Astrocyte (in vitro differentiated cells and primary cell): ENCODE measurements at regions not wholly inside any gene's neighbourhood (a gene's known extent, or its start where the extent isn't known, plus 50 kb on each side); places are given as distances from the start of the nearest gene placed in this dataset.
"Not testable (repeated sequence)": the region's sequence is repeated elsewhere in the genome, so short reads cannot be mapped to it uniquely, and the experiment has no call there.

ENCODE experiments used
- DNase-seq: peaks from one replicate; pipeline ENCODE4 v3.0.0-alpha.2; 2010; ENCODE audit warnings: low read depth
- FAIRE-seq: peaks from 2 replicates; lab custom pipeline; 2011; peaks lifted over from hg19 to GRCh38; lab: Jason Lieb, UNC
- H2AFZ ChIP-seq: 2 replicates; pipeline ENCODE4 v1.6.0; 2012; ENCODE audit warnings: low read depth, low read length, inconsistent platforms
- H3K27ac ChIP-seq: 2 replicates; pipeline ENCODE4 v1.5.1; 2011; ENCODE audit warnings: low read depth, low read length, inconsistent platforms
- H3K27me3 ChIP-seq: 2 replicates; pipeline ENCODE4 v1.6.0; 2011; ENCODE audit warnings: low read length, inconsistent platforms; ENCODE audit not compliant: insufficient read depth
- H3K36me3 ChIP-seq: 2 replicates; pipeline ENCODE4 v1.5.1; 2011; ENCODE audit warnings: low read length, inconsistent platforms; ENCODE audit not compliant: insufficient read depth
- H3K4me1 ChIP-seq: 2 replicates; pipeline ENCODE4 v1.5.1; 2011; ENCODE audit warnings: low read length, inconsistent platforms; ENCODE audit not compliant: insufficient read depth
- H3K4me2 ChIP-seq: 2 replicates; pipeline ENCODE4 v1.6.0; 2012; ENCODE audit warnings: low read length, inconsistent platforms
- H3K4me3 ChIP-seq: 2 replicates; pipeline ENCODE4 v1.5.1; 2011; ENCODE audit warnings: low read depth, mild to moderate bottlenecking, low read length, inconsistent platforms; ENCODE audit not compliant: insufficient read depth
- H3K79me2 ChIP-seq: 2 replicates; pipeline ENCODE4 v1.6.0; 2012; ENCODE audit warnings: mild to moderate bottlenecking, low read length, inconsistent platforms; ENCODE audit not compliant: insufficient read depth
- H3K9ac ChIP-seq: 2 replicates; pipeline ENCODE4 v1.6.0; 2012; ENCODE audit warnings: mild to moderate bottlenecking, low read length, inconsistent platforms
- H3K9me3 ChIP-seq: 2 replicates; pipeline ENCODE4 v1.5.1; 2012; ENCODE audit warnings: low read depth, mild to moderate bottlenecking, low read length, inconsistent platforms; ENCODE audit not compliant: insufficient read depth
- H4K20me1 ChIP-seq: 2 replicates; pipeline ENCODE4 v1.6.0; 2012; ENCODE audit warnings: low read length, inconsistent platforms; ENCODE audit not compliant: insufficient read depth
- H3K27ac Mint-ChIP-seq: one replicate; pipeline ENCODE4 v1.8.0; 2021; ENCODE audit warnings: mild to moderate bottlenecking, mixed read lengths; ENCODE audit not compliant: unreplicated experiment
- H3K27me3 Mint-ChIP-seq: one replicate; pipeline ENCODE4 v1.8.0; 2021; ENCODE audit warnings: low read depth, mixed read lengths; ENCODE audit not compliant: unreplicated experiment
- H3K36me3 Mint-ChIP-seq: one replicate; pipeline ENCODE4 v1.8.0; 2021; ENCODE audit warnings: low read depth, mixed read lengths; ENCODE audit not compliant: unreplicated experiment
- H3K4me1 Mint-ChIP-seq: one replicate; pipeline ENCODE4 v1.8.0; 2021; ENCODE audit warnings: low read depth, mixed read lengths; ENCODE audit not compliant: unreplicated experiment
- H3K4me3 Mint-ChIP-seq: one replicate; pipeline ENCODE4 v1.8.0; 2021; ENCODE audit warnings: mild to moderate bottlenecking, moderate library complexity, mixed read lengths; ENCODE audit not compliant: unreplicated experiment
- H3K9me3 Mint-ChIP-seq: one replicate; pipeline ENCODE4 v1.8.0; 2021; ENCODE audit warnings: mild to moderate bottlenecking, mixed read lengths; ENCODE audit not compliant: unreplicated experiment
- EZH2 ChIP-seq: IDR thresholded peaks from 2 replicates; pipeline ENCODE4 v1.6.1; 2012; ENCODE audit warnings: mild to moderate bottlenecking, low read length, inconsistent platforms; ENCODE audit not compliant: insufficient read depth
- TF ChIP-seq, protein P1 (sequence below): IDR thresholded peaks from 2 replicates; pipeline ENCODE4 v1.5.1; 2011; ENCODE audit warnings: low read depth, mild to moderate bottlenecking, inconsistent platforms, low read length, moderate library complexity; ENCODE audit not compliant: insufficient read depth

GRCh38 chr2:239594772-239595608 is 194.2 kb upstream of the HDAC4 start:
- no peak overlapping the region for H3K4me2 ChIP-seq
- no peak overlapping the region for H3K4me3 Mint-ChIP-seq
- H3K27me3 Mint-ChIP-seq: peaks cover 17% of the 10 kb centered on the region
- DNase-seq: no peak
- FAIRE-seq: no peak
- H3K36me3 Mint-ChIP-seq: no peaks in the 10 kb centered on the region
- TF ChIP-seq, protein P1, sequence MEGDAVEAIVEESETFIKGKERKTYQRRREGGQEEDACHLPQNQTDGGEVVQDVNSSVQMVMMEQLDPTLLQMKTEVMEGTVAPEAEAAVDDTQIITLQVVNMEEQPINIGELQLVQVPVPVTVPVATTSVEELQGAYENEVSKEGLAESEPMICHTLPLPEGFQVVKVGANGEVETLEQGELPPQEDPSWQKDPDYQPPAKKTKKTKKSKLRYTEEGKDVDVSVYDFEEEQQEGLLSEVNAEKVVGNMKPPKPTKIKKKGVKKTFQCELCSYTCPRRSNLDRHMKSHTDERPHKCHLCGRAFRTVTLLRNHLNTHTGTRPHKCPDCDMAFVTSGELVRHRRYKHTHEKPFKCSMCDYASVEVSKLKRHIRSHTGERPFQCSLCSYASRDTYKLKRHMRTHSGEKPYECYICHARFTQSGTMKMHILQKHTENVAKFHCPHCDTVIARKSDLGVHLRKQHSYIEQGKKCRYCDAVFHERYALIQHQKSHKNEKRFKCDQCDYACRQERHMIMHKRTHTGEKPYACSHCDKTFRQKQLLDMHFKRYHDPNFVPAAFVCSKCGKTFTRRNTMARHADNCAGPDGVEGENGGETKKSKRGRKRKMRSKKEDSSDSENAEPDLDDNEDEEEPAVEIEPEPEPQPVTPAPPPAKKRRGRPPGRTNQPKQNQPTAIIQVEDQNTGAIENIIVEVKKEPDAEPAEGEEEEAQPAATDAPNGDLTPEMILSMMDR: no peak
- TF ChIP-seq EZH2: no peak
- H3K4me1 ChIP-seq: no peaks in the 10 kb centered on the region
- no peaks in the 10 kb centered on the region for H3K27me3 ChIP-seq
- no peak overlapping the region for H3K9ac ChIP-seq
- peaks cover 16% of the 10 kb centered on the region for H3K9me3 ChIP-seq
- no peak overlapping the region for H2AFZ ChIP-seq
- H3K4me1 Mint-ChIP-seq: no peaks in the 10 kb centered on the region
- H3K4me3 ChIP-seq: no peak overlapping the region
- H3K79me2 ChIP-seq: no peaks in the 10 kb centered on the region
- H3K9me3 Mint-ChIP-seq: peaks cover 17% of the 10 kb centered on the region
- H3K27ac Mint-ChIP-seq: no peak overlapping the region
- H3K36me3 ChIP-seq: no peaks in the 10 kb centered on the region
- no peak overlapping the region for H3K27ac ChIP-seq
- no peaks in the 10 kb centered on the region for H4K20me1 ChIP-seq

- Histone ChIP-seq H3K4me1 (no peaks in the 10 kb centered on the region), H4K20me1 (no peaks in the 10 kb centered on the region), H3K9ac (no peak overlapping the region), H2AFZ (no peak overlapping the region), H3K27me3 (no peaks in the 10 kb centered on the region), H3K4me2 (no peak overlapping the region), H3K9me3 (peaks cover 16% of the 10 kb centered on the region), H3K4me3 (no peak overlapping the region), H3K36me3 (no peaks in the 10 kb centered on the region), H3K27ac (no peak overlapping the region), H3K79me2 (no peaks in the 10 kb centered on the region)
- no peaks in the 10 kb centered on the region for H3K36me3 Mint-ChIP-seq
- FAIRE-seq (no peak), DNase-seq (no peak)
- H3K27ac Mint-ChIP-seq: no peak overlapping the region
- TF ChIP-seq, protein P1: no peak
- no peak for TF ChIP-seq EZH2
- H3K27me3 Mint-ChIP-seq: peaks cover 18% of the 10 kb centered on the region
- no peak overlapping the region for H3K4me3 Mint-ChIP-seq
- H3K4me1 Mint-ChIP-seq: no peaks in the 10 kb centered on the region
- peaks cover 15% of the 10 kb centered on the region for H3K9me3 Mint-ChIP-seq
These were observed 193.4 kb upstream of the HDAC4 start for GRCh38 chr2:239594019-239594771.

DNA sequence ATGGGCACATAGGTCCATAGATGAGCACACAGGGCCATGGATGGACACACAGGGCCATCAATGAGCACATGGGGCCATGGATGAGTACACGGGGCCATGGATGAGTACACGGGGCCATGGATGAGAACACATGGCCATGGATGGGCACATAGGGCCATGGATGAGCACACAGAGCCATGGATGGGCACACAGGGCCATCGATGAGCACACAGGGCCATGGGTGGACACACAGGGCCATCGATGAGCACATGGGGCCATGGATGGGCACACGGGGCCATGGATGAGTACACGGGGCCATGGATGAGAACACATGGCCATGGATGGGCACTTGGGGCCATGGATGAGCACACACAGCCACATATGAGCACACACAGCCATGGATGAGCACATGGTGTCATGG is 192.6 kb upstream of the HDAC4 start:
- H3K27me3 ChIP-seq: no peaks in the 10 kb centered on the region
- TF ChIP-seq, protein P1: no peak
- TF ChIP-seq EZH2: no peak
- FAIRE-seq (no peak), DNase-seq (no peak)
- no peaks in the 10 kb centered on the region for H3K79me2 ChIP-seq
- H3K4me1 ChIP-seq: no peaks in the 10 kb centered on the region
- no peak overlapping the region for H2AFZ ChIP-seq
- H3K4me3 Mint-ChIP-seq: no peak overlapping the region
- H3K27me3 Mint-ChIP-seq: peaks cover 23% of the 10 kb centered on the region
- H3K9me3 Mint-ChIP-seq: peaks cover 12% of the 10 kb centered on the region
- no peaks in the 10 kb centered on the region for H4K20me1 ChIP-seq
- no peak overlapping the region for H3K27ac Mint-ChIP-seq
- no peak overlapping the region for H3K9ac ChIP-seq
- no peaks in the 10 kb centered on the region for H3K36me3 Mint-ChIP-seq
- no peak overlapping the region for H3K27ac ChIP-seq
- H3K4me1 Mint-ChIP-seq: no peaks in the 10 kb centered on the region
- no peaks in the 10 kb centered on the region for H3K36me3 ChIP-seq
- H3K4me2 ChIP-seq: no peak overlapping the region
- H3K9me3 ChIP-seq: peaks cover 16% of the 10 kb centered on the region
- H3K4me3 ChIP-seq: no peak overlapping the region

- H3K36me3 ChIP-seq, H3K4me3 ChIP-seq, H3K27ac Mint-ChIP-seq, H3K36me3 Mint-ChIP-seq, H3K4me1 ChIP-seq, H3K27ac ChIP-seq, H3K9ac ChIP-seq, H4K20me1 ChIP-seq, H3K79me2 ChIP-seq, DNase-seq, H3K4me2 ChIP-seq, H3K4me3 Mint-ChIP-seq, H2AFZ ChIP-seq, H3K4me1 Mint-ChIP-seq, H3K27me3 ChIP-seq, FAIRE-seq: not testable (repeated sequence)
- peaks cover 16% of the 10 kb centered on the region for H3K9me3 ChIP-seq
- peaks cover 12% of the 10 kb centered on the region for H3K9me3 Mint-ChIP-seq
- peaks cover 30% of the 10 kb centered on the region for H3K27me3 Mint-ChIP-seq
These were observed 191.9 kb upstream of the HDAC4 start for GRCh38 chr2:239592629-239593290.
